Esophagus mucosa (tissue), 1 donor: ENCODE measurements at regions not wholly inside any gene's neighbourhood (a gene's known extent, or its start where the extent isn't known, plus 50 kb on each side); places are given as distances from the start of the nearest gene placed in this dataset.

ENCODE experiments used
- ATAC-seq: fragments of 200-7000 bp; cut with Tn5 transposase; one replicate; pipeline ENCODE4 v1.9.1; 2020
- donor health status: DM: yes; HTN: yes; CAD: no.

- ATAC-seq, result no peak
Measured at GRCh38 chr3:146308222-146308621, 57.3 kb upstream of the PLSCR4 start.

- ATAC-seq, result no peak
Measured at GRCh38 chr3:146307456-146307725, 56.5 kb upstream of the PLSCR4 start.

- ATAC-seq, result no peak
Measured at GRCh38 chr3:146306656-146307455, 56.0 kb upstream of the PLSCR4 start.

- ATAC-seq, result no peak
Measured at GRCh38 chr3:146305808-146306423, 55.0 kb upstream of the PLSCR4 start.

- no peak for ATAC-seq
Measured at GRCh38 chr3:146300768-146301167, 49.9 kb upstream of the PLSCR4 start.
